ENCODE measurements at regions not wholly inside any gene's neighbourhood (a gene's known extent, or its start where the extent isn't known, plus 50 kb on each side); places are given as distances from the start of the nearest gene placed in this dataset.
"Not testable (repeated sequence)": the region's sequence is repeated elsewhere in the genome, so short reads cannot be mapped to it uniquely, and the experiment has no call there.

DNA sequence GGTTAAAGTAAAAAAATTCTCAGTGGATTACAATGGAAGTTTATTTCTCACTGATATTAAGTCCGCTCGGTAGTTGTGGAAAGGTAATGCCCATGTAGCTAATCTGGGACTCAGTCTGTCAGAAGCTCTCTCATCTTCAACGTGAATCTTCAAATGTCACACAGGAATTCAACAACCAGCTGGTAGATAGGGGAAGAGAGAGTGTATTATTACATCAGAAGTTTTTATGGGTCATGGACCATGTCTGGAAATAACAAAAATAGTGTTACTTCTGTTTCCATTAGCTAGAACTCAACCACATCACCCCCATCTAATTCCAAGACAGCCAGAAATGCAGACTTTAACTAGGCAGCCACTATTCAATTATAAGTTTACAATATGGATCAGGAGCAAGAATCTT is 506.1 kb upstream of the HTR2C start:
- no peak for DNase-seq

DNA sequence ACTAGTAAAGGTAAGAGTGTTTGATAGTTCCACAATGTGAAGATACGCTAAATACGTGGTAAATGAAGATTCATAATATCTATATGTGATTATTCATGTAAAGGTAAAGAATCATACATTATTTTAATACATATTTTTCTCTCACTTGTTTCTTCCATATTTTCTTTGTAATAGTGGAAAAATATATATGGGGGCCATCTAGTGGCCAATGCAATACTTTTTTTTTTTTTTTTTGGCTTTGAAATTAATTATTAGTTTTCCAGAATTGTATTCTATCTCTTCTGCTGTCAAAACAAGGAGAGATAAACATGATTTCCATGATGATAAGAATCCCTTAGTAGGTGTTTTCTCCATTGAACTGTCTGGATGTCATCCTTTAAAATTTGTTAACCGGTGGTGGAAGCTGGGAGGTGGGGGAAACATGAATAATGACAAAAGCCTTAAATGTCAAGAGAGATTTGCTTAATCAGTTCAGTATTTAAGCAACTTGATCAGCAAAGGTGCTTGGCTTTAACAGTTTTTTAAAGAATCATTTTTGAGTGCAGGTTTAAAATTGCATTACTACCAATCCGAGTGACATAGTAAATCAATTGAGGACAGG is 508.7 kb upstream of the HTR2C start:
- DNase-seq, result no peak

DNA sequence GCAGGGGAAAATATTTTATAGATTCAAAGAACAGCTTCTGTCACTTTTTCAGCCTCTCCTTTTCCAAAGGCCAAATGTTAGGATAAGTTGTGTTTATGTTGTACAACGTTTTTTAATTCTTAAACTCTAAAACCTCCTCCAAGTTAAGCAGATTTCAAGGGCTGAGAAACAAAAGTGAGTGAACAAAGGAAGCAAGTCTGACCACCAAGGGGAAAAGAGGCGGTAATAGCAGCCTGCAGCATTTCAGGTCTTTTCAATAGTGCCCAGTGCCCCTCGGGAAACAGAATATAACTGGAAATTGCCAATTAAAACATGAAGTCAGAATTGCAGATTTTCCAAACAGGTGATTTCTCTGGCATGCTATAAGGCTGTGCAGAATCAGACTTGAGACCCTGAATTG is 510.0 kb upstream of the HTR2C start:
- no peak for DNase-seq

GRCh38 chrX:114071412-114071811 is 512.5 kb upstream of the HTR2C start:
- no peak for DNase-seq

DNA sequence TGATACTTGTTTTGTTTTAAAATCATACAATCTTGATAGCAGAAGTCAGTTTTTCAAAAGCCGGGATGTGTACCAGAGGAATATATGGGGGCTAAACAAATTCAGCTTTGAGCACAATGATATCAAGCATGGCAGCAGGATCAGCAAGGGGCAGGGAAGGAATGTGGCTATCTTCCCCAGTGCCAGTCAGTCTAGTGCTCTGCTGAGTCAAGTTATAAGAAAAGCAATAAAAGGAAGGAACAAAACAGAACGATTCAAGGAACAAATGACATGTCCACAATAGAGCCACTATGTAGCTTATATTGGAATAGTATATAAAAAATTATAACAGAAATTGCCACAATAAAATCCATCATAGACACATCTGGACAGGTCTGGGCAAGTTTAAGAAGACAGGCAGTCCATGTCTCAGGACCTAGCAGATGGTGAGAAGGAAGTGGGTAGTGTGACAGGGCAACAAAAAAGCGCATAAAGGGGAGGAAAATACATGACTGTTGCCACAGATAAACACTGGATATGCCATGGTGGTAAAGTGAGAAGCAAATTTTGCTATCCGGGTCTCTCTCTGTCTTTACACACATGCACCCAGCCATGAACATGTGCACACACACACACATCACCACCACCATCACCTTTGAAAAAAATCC is 518.2 kb upstream of the HTR2C start:
- no peak for DNase-seq

DNA sequence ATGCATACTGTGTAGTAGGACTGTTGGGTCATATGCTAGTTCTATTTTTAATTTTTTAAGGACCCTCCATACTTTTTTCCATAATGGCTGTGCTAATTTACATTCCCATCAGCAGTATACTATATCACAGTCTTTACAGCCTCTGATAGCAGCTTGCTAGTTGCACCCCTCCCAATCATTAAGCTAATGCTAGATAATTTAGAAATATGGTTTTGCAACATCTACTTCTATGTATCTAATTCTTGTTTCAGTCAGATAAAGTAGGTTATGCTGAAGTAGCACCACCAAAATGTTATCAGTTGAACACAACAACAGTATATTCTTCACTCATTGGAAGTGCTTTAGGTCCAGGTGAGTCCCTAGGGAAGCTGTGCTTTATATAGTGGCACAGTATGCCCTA is 522.7 kb upstream of the HTR2C start:
- no peak for DNase-seq

DNA sequence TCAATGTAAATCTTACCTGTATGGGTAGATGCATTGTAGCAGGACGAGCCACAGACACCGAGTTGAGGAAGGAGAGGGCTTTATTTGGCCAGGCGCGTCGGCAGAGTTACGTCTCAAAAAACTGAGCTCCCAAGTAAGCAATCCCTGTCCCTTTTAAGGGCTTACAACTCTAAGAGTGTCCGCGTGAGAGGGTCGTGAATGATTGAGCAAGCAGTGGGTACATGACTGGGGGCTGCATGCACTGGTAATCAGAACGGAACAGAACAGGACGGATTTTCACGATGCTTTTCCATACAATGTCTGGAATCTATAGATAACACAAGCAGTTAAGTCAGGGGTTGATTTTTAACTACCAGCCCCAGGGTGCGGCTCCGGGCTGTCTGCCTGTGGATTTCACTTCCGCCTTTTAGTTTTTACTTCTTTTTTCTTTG is 524.9 kb upstream of the HTR2C start:
- DNase-seq, result no peak

DNA sequence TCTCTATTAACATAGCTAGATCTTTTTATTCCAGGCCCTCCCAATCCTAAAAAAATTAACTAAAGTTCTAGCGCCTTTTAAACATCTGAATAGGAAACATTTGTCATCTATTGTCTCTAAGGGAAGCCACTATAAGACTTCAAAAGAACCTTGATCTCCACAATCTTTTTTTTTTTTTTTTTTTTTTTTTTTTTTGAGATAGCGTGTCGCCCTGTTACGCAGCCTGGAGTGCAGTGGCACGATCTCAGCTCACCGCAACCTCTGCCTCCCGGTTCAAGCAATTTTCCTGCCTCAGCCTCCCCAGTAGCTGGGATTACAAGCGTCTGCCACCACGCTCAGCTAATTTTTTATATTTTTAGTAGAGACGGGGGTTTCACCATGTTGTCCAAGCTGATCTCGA is 526.5 kb upstream of the HTR2C start:
- DNase-seq, result not testable (repeated sequence)

DNA sequence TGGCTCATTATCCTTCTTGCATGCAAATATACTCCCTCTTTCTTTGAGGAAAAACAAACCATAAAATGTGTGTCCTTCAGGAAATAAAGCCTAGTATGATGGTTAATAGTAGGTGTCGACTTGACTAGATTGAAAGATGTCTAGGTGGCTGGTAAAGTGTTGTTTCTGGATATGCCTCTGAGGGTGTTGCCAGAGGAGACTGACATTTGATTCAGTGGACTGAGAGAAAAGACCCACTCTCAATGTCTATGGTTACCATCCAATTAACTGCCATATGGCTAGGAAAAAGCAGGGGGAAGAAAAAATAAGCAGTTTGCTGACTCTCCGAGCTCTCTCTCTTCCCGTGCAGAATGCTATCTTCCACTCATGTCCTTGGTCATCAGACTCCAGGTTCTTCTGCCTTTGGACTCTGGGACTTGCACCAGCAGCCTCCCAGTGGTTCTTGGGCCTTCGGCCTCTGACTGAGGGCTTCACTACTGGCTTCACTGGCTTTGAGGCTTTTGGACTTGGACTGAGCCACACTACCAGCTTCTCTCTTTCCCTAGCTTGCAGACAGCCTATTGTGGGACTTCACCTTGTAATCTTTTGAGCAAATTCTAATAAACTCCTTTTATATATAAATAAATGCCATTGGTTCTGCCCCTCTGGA is 532.1 kb upstream of the HTR2C start:
- DNase-seq, result no peak

- DNase-seq, result no peak
Observed at GRCh38 chrX:114050075-114050796, 533.6 kb upstream of the HTR2C start.

DNA sequence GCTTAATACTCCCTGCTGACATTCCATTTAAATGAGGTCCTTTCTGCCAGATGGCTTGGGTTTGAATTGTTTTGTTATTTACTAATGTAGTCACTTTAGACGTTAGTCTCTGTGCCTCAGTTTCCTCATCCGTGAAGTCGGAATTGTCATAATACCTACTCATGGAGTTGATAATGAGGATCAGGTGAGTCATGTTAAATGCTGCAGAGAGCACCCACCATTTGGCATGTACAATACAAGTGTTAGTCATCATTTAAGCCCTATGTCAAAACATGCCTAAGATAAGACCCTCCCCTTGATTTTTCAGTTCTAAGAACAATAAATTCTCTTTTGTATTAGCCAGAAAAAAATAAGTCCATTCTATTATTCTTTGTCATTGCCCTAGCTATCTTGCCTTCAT is 534.8 kb upstream of the HTR2C start:
- no peak for DNase-seq

DNA sequence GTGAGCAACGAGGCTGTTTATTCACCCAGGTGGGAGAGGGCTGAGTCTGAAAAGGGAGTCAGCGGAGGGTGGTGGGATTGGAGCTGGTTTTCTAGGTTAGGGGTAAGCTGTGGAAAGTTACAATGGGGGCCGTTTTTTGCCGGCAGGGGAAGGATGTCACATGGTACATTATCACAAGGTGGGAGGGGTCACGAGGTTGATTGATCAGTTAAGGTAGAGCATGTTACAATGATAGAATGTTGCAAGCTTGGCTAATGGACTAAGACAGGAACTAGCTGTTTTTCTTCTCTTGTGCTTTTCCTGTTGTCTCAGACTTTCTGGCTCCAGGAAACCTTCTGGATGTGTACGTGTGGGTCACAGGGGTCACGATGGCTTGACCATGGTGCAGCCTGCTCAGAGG is 536.3 kb upstream of the HTR2C start:
- DNase-seq, result no peak

GRCh38 chrX:114046695-114047279 is 537.1 kb upstream of the HTR2C start:
- DNase-seq, result no peak

GRCh38 chrX:114041470-114041869 is 542.4 kb upstream of the HTR2C start:
- DNase-seq, result not testable (repeated sequence)

- DNase-seq, result not testable (repeated sequence)
Observed at GRCh38 chrX:114040661-114041269, 543.1 kb upstream of the HTR2C start.

- not testable (repeated sequence) for DNase-seq
Observed at GRCh38 chrX:114040111-114040510, 543.8 kb upstream of the HTR2C start.

DNA sequence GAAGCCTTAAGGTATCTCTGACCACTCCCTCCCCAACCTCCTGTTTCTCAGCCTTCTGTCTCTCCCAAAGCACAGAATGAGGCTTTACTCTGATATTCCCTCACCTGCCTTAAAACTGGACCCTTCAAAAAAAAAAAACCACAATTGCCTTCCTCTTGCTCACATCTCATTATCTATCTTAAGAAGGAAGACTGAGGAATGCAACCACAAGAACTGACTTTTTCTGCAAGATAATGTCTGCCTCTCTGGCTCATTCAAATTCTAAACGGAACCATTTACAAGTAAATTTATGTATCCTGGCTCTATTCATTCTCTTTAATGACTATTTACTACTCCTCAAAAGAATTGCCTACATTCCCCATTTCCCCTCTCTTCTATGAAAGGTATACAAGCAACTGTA is 545.5 kb upstream of the HTR2C start:
- DNase-seq, result no peak

DNA sequence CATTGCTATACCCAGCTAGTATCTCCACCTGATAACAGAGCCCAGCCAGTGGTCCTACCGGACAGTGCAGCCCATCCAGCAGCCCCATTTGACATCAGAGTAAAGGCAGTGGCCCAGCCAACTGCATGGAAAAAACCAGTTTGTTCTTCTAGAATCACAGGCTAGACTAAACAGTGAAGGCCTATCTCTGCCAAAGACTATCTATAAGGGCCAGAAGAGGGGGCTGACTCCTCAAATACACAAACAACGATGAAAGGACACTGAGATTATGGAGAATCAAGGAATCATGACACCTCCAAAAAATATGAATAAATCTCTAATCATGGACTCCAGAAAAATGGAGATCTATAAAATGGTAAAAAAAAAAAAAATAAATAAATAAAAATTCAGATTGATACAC is 546.4 kb upstream of the HTR2C start:
- no peak for DNase-seq

DNA sequence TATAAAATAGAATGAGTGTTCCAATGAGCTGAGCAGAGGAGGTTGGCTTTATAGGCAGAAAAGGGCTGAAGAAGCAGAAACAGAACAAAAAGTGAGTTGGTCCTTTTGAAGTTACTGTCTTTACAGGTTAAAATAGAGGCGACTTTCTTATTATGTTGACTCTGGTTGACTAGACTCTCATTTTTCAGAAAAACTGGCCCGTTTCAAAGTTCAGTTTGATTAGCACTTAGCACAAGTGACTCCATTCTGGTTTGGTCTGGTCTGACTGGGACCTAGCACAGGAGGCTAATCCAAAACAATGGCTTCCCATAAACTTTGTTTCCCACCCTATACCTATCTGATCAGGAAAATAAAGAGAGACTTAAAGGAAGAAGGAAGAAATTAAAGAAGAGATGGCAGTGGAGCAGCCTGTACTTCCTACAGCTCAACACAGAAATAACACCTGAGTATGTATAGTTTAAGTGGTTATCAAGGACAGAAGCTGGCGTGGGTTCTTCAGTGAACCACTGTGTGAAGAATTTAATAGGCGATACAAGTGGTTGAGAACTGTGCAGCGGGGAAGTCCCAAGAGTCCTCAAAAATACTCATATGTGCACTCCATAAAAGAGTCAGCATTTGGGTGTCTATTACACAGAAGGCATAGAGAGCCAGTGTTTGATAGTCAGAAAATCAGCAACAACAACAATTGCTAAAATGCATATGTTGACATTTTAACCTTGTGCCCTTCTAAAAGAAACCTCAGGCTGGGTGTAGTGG is 554.8 kb upstream of the HTR2C start:
- DNase-seq, result no peak

DNA sequence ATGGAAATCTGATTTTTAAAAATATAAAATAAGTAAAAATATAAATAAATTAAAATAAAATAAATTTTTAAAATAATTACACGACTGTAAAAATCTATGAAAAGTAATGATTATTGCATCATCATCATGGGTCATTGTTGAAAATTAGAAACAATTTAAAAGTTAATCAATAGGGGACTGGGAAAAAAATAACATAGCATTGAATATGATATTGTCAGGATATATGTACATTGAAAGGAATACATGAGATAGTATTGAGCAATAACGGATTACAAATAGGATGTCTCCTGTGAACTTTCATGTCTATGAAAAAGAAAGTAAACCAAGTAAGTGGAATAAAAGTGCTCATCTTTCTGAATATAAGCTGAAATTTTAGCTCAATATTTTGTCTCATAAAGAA is 566.8 kb upstream of the HTR2C start:
- DNase-seq, result no peak

- no peak for DNase-seq
Observed at GRCh38 chrX:114015966-114016365, 567.9 kb upstream of the HTR2C start.

DNA sequence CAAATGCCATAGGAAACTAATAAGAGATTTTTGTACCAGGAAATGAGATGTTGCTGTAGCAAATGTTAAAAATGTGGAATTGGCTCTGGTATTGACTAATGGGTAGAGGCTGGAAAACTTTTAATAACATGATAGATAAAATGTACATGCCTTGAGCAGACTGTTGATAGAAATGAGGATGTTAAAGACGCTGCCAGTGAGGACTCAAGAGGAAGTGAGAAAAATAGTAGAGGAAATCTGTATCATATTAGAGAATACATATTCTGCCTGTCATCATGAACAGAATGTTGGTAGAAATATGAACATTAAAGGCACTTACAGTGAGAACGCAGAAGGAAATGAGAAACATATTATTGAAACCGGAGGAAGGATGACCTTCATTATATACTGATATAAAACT is 577.2 kb upstream of the HTR2C start:
- DNase-seq, result no peak
